AG20443 (cell line): ENCODE measurements at regions not wholly inside any gene's neighbourhood (a gene's known extent, or its start where the extent isn't known, plus 50 kb on each side); places are given as distances from the start of the nearest gene placed in this dataset.

Source experiments
- DNase-seq: peaks from one replicate; pipeline ENCODE4 v3.0.0; 2012; ENCODE audit warnings: low spot score, mixed read lengths

DNA sequence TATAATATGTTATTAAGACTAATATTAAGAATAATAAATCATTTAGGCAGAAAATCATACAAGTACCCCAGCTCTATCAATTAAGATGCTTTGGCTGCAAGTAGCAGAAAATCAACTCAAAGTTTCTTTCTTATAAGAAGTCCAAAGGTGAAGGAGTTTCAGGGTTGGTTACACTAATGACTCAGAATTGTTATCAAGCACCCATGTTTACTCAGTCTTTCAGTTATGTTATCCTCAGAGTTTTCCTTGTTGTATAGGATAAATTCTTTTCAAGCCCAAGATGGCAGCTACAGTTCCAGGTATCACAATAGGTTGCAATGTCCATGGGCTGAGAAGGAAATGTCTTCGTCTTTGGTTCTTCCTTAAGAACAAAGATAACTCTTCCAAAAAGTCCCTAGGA is 163.6 kb downstream of the TNFSF18 start:
- DNase-seq = no peak

DNA sequence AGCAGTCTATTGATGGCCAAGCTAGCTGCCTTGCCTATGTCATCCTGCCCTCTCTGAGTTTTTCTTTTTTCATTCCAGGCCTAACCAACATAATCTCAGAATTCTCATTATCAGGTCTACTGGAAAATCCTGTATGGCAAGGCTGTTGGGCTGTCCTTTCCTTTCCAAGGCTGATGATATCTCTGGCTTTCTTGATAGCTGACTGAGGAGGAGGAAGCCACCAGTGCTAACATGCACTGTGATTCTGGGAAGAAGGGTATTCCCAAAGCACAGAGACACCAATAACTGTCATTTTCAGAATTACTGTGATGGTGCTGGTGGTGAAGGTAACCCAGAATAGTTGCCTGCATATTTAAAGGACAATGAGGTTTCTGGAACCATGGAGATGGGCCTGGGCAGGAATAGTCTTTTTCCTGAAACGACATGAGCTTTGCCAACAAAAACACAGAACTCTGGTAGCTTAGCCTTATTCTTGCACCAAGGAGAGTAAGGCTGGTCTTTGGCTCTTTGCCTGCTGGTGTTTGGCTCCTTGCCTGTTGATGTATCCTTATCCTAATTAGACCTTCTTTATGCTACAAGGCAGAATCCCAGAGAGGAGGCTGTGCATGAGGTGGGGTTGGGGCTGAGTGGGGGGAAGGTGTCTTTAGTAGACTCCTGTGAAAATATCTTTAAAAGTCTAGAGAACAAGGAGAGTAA is 157.4 kb downstream of the TNFSF18 start:
- no peak for DNase-seq

DNA sequence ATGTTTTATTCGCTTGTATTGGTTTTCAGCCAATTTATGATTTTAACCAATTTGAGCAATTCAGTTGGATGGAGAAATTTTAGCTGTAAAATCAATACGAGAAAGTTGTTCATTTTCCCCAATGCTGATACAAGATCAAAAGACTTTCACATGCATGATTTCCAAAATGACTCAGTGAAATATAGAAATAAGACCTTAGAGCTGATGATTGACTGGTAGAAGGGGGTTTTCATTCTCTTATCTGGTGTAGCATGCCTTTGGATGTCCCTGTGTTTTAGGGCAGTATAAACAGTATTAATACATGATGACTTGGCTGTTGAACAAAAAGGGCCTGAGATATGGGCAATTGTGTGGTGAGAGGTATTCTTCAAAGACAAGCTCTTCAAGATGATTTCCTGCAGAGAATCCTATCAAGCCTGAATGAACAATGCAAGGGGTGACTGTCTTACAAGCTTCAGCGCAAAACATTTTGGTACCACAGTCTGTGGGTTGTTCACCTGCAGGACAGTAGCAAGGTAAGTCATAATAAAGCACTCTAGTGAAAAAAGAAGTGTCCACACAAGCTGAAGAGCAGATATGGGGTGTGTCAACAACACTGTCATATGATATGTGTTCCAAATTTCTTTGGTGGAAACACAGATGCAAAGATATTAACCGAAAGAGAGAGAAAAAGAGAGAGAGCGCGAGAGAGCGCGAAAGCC is 156.2 kb downstream of the TNFSF18 start:
- no peak for DNase-seq

DNA sequence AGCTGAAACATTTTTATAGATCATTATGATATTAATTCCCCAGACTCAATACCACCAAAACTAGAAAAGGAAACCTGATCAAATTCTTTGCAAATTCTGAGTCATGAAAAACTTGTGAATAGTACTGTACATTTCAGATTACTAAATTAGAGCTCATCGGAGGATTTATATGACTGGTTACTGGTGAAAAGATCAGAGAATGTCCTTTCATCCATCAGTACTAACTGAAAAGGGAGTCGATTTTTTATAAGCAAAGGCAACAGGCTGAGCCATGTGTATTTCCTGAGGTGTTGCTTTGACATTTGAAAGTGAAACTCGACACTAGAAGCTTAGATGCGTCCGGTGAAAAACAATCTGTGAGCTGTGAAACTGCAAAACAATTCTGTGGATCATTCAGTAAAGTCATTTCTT is 155.7 kb downstream of the TNFSF18 start:
- DNase-seq = no peak

DNA sequence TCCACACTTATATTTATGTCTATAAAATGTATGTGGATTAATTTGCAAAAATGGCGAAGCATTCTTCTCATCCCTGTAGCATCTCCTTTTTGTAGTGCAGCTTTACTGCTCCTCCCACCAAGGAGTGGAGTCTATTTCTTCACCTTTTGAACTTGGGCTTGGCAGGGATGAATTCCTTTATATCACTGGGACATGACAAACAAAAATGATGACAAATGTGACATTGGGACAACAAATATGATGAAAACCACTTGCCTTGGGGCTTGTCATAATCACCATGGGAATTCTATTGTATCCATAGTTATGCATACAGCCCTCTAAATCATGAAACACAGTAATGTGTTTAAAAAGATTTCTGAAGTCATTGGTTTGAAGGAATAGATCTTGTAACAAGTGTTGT is 155.0 kb downstream of the TNFSF18 start:
- DNase-seq = no peak

DNA sequence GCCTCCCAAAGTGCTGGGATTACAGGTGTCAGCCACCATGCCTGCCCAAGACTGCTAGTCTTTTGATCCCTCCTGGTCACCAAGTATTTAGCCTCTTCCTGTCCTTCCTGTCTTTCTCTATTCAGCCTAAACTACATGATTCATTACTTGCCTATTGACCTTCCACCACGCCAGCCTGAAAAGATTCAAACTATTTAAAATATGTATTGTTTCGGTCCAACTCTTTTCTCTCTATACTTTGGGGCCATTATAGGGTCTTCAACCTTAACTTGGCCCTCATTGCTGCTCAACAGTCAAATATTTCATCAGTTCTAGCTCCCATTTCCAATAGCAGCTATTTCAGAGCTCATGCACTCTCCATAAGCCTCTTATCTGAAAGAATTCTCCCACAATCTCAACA is 153.0 kb downstream of the TNFSF18 start:
- DNase-seq = no peak

DNA sequence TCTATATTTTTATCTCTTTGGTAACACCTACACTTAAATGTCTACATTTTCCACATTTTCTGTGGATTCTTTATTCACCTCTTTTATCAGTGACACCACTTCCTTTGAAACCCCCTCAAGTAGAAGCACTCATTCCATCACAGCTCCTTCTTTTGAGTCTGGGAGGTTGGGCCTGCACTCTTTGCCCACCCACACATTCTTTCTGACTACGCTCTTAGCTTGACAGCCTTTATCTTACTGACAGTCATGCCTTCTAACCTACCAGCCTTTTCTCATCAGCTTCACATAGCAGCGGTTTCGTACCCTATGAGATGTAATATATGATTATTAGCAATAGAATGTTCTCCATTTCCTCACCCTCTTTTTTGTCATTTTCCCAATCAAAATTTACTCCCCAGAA is 151.9 kb downstream of the TNFSF18 start:
- DNase-seq = no peak

DNA sequence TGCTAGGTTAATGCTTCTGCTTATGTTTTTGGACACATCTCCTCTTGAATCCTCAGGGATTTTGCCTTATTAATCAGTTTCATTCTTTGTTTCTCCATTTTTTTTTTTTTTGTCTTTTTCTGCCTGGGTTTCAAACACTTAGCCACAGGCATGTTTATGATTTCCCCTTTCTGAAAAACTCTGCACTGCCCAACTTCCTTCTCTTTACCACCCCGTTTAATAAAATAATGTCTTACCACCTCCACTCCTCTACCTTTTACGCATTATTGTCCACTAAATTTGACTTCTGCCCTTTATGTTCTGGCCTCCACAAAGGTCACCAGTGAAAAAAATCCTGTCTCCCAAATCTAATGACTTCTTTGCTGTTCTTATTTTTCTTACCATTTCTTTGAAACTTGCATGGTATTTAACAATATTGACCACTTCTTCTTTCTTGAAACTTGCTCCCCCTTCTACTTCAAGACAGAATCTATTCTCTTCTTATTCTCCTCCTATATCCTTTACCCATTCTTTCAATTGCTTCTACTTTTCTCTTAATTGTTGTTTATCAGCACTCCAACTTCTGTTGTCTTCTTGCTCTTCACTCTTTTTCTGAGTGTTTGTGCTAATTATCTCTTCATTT is 150.3 kb downstream of the TNFSF18 start:
- no peak for DNase-seq

DNA sequence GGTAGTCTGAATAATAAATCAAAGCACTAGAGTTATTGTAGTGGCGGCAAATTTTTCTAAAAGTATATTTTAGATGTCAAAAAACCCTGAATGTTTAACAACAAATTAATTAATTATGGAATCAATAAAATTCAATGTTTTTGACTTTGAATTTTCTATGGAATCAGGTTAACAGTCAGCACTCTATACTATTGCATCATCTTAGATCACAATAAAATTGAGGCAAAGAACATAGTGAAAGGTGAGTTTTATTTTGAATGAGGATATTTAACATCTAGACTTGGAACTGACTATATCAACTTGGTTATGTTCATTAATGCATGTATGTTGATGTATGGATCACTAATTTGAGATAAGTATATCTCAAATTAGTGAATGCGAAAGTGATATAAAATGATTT is 148.5 kb downstream of the TNFSF18 start:
- no peak for DNase-seq

DNA sequence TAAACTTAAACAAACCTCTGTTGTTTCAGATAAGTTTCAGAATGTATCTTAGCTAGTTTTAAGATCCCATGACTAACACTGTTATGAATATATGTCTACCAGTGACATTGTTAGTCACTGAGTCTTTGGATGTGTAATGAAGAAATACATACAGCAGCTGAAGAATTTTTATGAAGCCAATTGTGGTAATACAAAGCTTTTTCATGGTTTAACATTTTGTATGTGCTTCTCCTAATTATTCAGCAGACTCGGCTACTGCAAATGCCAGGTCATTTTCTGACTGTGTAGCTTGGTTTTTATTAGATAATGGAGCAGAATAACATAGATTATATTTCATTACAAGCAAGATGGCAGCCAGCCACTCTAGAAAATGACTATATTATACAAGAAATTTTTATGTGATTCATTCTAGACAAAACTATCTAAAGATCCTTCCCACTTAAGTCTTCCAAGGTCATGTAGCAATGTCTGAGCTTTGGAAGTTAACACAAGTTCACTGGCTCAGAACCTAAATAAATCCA is 147.8 kb downstream of the TNFSF18 start:
- DNase-seq = peak; percentile 24

DNA sequence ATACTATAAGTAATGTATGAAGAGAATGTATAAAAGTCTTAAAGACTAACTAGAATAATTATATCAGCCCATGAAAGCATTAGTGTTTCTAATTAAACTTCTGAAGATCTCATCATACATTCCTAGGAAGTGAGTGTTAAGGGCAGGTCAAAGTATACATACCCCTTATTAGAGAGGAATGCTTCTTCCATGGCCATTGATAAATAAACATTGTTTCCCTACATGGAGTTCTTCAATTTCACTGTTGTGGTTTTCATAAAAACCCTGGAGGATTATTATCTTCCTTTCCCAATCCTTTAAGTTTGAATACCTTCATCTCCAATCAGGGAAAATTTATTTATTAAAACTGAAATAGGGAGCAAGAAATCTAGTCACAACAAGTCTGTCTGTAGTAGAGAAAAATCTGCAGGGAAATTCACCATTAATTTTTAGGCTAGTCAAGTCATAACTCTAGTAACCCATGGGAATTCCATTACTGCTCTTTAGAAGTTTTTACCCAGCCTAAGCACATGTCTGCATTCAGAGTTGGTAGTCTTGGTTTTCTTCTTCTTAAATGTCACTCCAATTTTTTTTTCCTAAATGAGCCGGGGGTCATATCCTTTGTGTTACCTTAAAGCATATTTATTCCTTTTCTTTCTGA is 147.0 kb downstream of the TNFSF18 start:
- DNase-seq = no peak

DNA sequence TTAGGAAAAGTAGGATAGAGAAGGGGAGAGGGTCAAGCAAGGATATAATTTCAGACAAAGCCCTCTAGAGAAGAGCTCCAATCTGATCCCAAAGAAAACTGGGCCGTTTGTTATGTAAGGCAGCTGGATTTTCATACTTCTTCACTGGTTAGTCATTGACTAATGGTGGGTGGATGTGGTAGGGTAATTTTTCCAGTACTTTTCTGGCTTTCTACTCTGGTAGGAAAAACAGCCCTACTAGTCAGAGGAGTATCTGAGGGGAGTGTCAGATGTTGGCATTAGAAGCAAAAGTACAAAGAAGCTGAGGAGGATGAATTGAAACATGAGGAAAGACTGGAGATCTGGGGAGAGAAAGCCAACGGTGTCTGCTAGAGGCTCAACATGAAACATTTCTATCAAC is 145.3 kb downstream of the TNFSF18 start:
- no peak for DNase-seq

DNA sequence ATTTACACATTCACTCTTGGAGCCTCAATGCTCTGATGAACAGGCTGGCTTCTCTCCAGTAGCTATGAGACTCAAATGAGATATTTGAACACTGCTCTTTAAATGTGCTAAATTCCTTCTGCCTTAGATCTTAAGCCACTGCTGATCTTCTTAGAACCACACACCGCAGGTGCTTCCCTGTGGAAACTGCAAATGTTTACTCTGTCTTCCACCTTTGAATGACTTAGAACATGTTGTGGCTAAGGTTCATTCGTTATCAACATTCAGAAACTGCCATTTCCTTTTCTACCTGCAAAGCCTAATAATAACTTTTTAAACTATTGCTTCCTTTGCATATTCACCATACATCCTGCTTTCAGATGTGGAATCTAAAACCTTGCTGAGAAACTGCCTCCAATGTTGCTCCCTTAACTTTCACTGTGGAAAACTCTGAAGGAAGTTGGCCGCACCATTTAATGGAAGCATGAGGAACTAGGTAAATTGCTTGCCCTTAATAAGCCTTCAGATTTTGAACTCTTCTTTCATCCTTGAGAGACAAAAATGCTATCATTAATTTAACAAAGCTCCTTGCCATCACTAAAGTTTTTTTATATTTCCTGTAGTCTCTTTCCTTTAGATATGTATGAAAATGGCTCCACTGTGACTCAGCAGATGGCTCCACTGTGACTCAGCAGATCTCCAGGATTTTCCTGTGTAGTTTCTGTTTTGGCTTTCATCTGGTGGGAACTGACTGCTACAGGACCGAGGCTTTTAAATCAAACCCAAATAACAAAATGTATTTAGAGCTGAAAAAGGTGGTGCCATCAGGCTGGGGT is 143.8 kb downstream of the TNFSF18 start:
- DNase-seq = peak; percentile 41

DNA sequence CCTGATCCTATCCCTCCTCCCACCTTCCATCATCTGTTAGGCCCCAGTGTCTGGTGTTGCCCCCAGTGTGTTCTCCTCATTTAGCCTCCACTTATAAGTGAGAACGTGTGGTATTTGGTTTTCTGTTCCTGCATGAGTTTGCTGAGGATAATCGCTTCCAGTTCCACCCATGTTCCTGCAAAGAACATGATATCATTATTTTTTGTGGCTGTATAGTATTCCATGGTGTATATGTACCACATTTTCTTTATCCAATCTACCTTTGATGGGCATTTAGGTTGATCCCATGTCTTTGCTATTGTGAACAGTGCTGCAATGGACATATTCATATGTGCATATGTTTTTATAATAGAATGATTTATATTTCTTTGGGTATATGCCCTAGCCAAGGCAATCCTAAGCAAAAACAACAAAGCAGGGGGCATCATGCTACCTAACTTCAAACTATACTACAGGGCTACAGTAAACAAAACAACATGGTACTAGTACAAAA is 142.9 kb downstream of the TNFSF18 start:
- no peak for DNase-seq

DNA sequence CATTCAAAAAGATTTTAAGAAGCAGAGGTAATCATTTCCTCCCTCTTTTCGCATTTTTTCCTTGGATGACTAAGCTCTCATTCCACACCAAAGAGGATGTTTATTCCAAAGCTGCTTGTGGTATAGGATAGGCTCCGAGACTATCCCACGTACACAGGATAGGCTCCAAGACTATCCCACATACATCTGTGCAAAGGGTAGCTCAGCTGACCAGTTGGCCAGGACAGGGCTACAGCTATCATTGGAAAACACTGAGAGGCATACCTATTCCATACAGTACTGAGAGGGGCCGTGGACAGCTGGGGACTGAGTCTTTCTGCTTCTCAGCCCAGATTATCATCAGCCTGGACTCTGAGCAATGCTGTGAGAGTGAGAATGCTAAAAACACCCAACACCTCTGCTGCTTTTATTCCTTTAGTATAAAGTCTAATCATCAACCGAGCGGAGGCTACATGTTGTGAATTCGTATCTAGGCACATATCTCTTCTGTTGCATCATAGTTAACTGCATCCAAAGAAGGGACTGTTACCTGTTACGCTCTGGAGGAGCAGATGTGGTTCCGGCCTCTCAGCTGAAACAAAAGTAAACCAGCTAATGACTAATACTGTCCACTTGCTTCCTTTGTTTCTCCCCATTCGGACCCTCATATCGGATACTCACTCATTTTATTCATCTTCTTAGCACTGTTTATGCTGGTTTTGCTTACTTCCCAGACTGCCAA is 141.0 kb downstream of the TNFSF18 start:
- DNase-seq = peak; percentile 61

DNA sequence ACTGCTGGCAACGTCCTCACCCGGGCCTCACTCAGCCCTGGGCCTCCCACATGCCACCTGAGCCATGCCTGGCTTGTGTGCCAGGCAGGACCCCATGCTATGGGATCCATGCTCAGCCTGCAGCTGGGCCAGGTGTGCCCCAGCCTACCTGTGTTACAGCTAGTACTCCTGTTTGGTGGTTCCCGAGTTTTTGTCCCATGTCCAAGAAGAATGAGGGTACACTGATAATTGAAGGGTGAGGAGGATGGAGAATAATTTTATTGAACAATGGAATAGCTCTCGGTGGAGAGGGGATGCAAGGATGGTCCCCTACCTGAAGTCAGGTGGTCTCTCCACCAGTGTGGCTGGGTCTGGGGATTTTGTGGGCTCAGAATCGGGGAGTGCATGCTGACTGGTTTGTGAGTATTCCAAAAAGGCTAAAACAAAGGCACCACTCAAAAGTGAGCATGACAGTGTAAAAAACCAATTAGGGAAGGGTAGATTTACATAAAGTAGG is 137.9 kb downstream of the TNFSF18 start:
- no peak for DNase-seq

DNA sequence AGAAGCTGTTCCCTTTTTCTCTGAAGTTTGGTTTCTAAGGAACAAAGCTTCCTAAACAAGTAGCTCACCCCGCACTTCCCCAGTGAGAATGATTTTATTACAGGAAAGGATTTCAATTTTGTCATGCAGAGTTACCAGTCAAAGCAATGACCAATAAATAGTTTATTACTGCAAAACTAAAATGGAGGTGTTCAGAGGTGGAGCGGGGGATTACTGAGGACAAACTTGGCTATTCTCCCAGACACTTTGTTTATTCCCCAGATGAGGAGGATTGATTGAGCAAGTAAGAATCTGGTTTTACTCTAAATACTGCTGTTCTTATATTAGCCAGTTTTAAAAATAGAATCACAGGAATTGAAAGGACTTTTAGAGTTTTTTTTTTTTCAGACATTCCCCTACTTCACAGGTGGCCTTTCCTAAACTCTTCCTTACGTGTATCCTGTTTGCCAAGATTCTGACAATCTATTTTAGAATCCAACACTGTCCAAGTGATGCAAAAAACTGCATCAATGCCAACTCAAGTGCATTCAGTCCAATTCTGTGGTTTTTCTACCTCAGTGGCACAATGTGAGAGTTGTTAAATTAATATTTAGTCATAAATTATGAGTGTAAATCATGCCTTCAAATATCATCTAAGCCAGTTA is 136.1 kb downstream of the TNFSF18 start:
- no peak for DNase-seq

DNA sequence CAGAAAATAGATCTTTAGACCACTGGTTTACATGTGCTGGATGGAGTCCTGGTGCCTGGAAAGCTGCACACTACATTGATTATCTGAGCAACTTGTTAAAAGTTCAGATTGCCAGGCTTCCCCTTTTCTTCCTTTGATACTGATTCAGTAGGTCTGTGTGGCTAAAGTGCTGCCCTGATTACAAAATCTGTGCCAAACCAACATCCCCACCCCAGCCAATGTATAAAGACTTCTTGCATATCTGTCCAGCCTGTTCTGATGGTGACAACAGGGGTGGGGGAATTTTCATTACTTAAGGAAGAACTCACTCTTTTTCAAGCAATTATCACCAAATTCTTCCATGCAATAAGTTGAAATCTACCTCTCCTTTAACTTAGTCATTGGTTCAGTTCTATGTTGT is 135.5 kb downstream of the TNFSF18 start:
- DNase-seq = no peak

DNA sequence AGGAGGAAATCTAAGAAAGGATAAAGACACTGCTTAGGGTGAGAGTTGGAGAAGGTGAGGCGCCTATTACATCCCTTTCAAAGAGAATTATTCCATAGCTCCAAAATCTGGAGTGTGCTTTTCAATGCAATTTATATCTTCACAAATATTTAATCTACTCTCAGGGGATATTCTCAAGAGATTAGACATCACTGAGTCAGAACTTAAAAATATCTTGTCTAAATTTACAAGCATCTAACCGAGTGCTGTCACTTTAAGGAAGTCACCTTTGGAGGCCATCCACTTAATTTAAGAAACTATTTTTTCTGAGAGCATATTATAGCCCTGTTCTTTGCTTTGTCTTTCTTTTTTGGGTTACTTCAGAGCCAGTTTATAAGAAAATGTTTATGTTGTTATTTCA is 134.6 kb downstream of the TNFSF18 start:
- no peak for DNase-seq

DNA sequence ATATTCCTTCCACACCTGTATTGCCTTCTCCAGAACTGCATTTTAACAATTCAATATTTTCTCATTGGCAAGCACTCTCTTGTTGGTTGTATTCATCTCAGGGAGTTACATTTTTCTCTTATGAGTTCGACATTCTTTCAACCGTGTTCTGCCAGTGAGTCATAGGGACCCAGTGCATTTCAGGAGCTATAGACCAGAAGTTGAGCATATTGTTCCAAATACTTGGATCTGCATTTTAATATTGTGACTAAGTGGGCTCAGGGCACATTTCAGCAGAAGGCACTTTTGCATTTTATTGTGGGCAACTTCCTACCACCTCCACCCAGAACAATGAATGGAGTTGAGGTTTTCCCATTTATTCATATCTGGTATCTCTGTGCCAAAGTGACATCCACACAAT is 132.8 kb downstream of the TNFSF18 start:
- DNase-seq = peak; percentile 89
